ENCODE measurements at regions not wholly inside any gene's neighbourhood (a gene's known extent, or its start where the extent isn't known, plus 50 kb on each side); places are given as distances from the start of the nearest gene placed in this dataset.

GRCh38 chr18:22044474-22045220 is 124.7 kb upstream of the GATA6 start:
- Histone ChIP-seq H3K27me3 (ENCODE audit: insufficient read depth, low read length, poor library complexity, severe bottlenecking) (no peaks in the 10 kb centered on the region), H3K9me2 (replicated peaks; ENCODE audit: low read depth, low read length) (no peaks in the 10 kb centered on the region), H3K36me3 (ENCODE audit: insufficient read depth, low read length) (no peaks in the 10 kb centered on the region), H3K9me3 (ENCODE audit: insufficient read depth, low read depth, low read length) (no peaks in the 10 kb centered on the region), H3K4me3 (ENCODE audit: low read length, poor library complexity, severe bottlenecking) (no peak overlapping the region), H3F3A (ENCODE audit: low read depth) (no peaks in the 10 kb centered on the region), H3K9ac (ENCODE audit: low read depth, low read length, poor library complexity, severe bottlenecking) (no peak overlapping the region), H3K4me1 (ENCODE audit: insufficient read depth, low read length, poor library complexity, severe bottlenecking) (no peaks in the 10 kb centered on the region), H3K79me2 (ENCODE audit: insufficient read depth, low read length) (no peaks in the 10 kb centered on the region), H2AFZ (ENCODE audit: low read length) (no peak overlapping the region), H4K20me1 (ENCODE audit: insufficient read depth, low read length, poor library complexity, severe bottlenecking) (no peaks in the 10 kb centered on the region), H3K4me2 (ENCODE audit: low read depth, low read length, poor library complexity, severe bottlenecking) (no peak overlapping the region)
- TF ChIP-seq, protein P1, sequence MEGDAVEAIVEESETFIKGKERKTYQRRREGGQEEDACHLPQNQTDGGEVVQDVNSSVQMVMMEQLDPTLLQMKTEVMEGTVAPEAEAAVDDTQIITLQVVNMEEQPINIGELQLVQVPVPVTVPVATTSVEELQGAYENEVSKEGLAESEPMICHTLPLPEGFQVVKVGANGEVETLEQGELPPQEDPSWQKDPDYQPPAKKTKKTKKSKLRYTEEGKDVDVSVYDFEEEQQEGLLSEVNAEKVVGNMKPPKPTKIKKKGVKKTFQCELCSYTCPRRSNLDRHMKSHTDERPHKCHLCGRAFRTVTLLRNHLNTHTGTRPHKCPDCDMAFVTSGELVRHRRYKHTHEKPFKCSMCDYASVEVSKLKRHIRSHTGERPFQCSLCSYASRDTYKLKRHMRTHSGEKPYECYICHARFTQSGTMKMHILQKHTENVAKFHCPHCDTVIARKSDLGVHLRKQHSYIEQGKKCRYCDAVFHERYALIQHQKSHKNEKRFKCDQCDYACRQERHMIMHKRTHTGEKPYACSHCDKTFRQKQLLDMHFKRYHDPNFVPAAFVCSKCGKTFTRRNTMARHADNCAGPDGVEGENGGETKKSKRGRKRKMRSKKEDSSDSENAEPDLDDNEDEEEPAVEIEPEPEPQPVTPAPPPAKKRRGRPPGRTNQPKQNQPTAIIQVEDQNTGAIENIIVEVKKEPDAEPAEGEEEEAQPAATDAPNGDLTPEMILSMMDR (conservative IDR thresholded peaks at IDR 0.05; ENCODE audit: low read length): no peak
- no peak for TF ChIP-seq EZH2phosphoT487 (IDR thresholded peaks at IDR 0.05; ENCODE audit: borderline replicate concordance)

DNA sequence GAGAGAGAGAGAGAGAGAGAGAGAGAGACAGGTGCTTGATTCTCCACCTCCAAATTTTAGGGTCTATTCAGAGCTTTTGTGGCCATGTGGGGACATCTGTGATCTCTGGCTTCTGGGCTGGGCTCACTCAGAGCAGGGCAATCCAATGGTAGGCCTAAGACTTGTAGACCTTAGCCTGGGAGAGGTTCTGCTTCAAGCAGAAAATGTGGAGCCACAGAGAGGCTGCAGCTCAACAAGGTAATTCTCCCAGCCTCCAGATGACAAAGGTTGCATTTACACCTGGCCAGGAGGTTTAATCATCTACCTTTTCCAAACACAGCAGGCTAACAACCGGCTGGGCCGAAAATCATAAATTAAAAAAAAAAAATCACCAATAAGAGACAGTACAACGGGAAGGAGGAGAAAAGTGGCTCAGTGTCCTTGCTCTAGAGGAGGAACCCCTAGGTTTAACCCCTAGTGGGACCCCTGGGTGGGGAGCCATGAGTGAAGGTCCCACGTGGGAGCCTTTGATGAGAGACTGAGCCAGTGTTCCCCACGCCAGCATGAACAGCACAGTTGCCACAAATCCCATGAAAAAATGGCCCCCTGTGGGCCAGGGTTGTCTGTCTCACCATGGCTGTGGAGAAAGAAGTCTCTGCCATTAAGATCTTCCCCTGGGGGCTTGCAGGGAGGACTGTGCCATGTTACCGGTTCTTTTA is 124.0 kb upstream of the GATA6 start:
- Histone ChIP-seq H3F3A (ENCODE audit: low read depth) (no peaks in the 10 kb centered on the region), H4K20me1 (ENCODE audit: insufficient read depth, low read length, poor library complexity, severe bottlenecking) (no peaks in the 10 kb centered on the region), H2AFZ (ENCODE audit: low read length) (no peak overlapping the region), H3K27me3 (ENCODE audit: insufficient read depth, low read length, poor library complexity, severe bottlenecking) (no peaks in the 10 kb centered on the region), H3K4me1 (ENCODE audit: insufficient read depth, low read length, poor library complexity, severe bottlenecking) (no peaks in the 10 kb centered on the region), H3K4me3 (ENCODE audit: low read length, poor library complexity, severe bottlenecking) (no peak overlapping the region), H3K9me3 (ENCODE audit: insufficient read depth, low read depth, low read length) (no peaks in the 10 kb centered on the region), H3K9me2 (replicated peaks; ENCODE audit: low read depth, low read length) (no peaks in the 10 kb centered on the region), H3K9ac (ENCODE audit: low read depth, low read length, poor library complexity, severe bottlenecking) (no peak overlapping the region), H3K79me2 (ENCODE audit: insufficient read depth, low read length) (no peaks in the 10 kb centered on the region), H3K4me2 (ENCODE audit: low read depth, low read length, poor library complexity, severe bottlenecking) (no peak overlapping the region), H3K36me3 (ENCODE audit: insufficient read depth, low read length) (no peaks in the 10 kb centered on the region)
- TF ChIP-seq EZH2phosphoT487 (IDR thresholded peaks at IDR 0.05; ENCODE audit: borderline replicate concordance): no peak
- TF ChIP-seq, protein P1 (conservative IDR thresholded peaks at IDR 0.05; ENCODE audit: low read length): no peak

- Histone ChIP-seq H3K4me3 (ENCODE audit: low read length, poor library complexity, severe bottlenecking) (no peak overlapping the region), H3K36me3 (ENCODE audit: insufficient read depth, low read length) (no peaks in the 10 kb centered on the region), H3K9me2 (replicated peaks; ENCODE audit: low read depth, low read length) (no peaks in the 10 kb centered on the region), H4K20me1 (ENCODE audit: insufficient read depth, low read length, poor library complexity, severe bottlenecking) (no peaks in the 10 kb centered on the region), H3K27me3 (ENCODE audit: insufficient read depth, low read length, poor library complexity, severe bottlenecking) (no peaks in the 10 kb centered on the region), H3K4me1 (ENCODE audit: insufficient read depth, low read length, poor library complexity, severe bottlenecking) (no peaks in the 10 kb centered on the region), H3K9ac (ENCODE audit: low read depth, low read length, poor library complexity, severe bottlenecking) (no peak overlapping the region), H3K4me2 (ENCODE audit: low read depth, low read length, poor library complexity, severe bottlenecking) (no peak overlapping the region), H3K9me3 (ENCODE audit: insufficient read depth, low read depth, low read length) (no peaks in the 10 kb centered on the region), H3F3A (ENCODE audit: low read depth) (no peaks in the 10 kb centered on the region), H3K79me2 (ENCODE audit: insufficient read depth, low read length) (no peaks in the 10 kb centered on the region), H2AFZ (ENCODE audit: low read length) (no peak overlapping the region)
- TF ChIP-seq, protein P1 (conservative IDR thresholded peaks at IDR 0.05; ENCODE audit: low read length): no peak
- TF ChIP-seq EZH2phosphoT487 (IDR thresholded peaks at IDR 0.05; ENCODE audit: borderline replicate concordance): no peak
Measured at GRCh38 chr18:22046473-22046872, 122.9 kb upstream of the GATA6 start.
